Medulla oblongata (tissue), 1 donor: ENCODE measurements at regions not wholly inside any gene's neighbourhood (a gene's known extent, or its start where the extent isn't known, plus 50 kb on each side); places are given as distances from the start of the nearest gene placed in this dataset.

Source experiments
- DNase-seq: peaks from one replicate; pipeline ENCODE4 v3.0.0-alpha.2; 2015; ENCODE audit errors: extremely low spot score

- no peak for DNase-seq
Observed at GRCh38 chr12:77406219-77406905, 341.0 kb upstream of the E2F7 start.

GRCh38 chr12:77402716-77403115 is 337.3 kb upstream of the E2F7 start:
- no peak for DNase-seq

GRCh38 chr12:77401770-77402081 is 336.4 kb upstream of the E2F7 start:
- DNase-seq = no peak

- DNase-seq = no peak
Observed at GRCh38 chr12:77401064-77401769, 335.8 kb upstream of the E2F7 start.

- no peak for DNase-seq
Observed at GRCh38 chr12:77392467-77393088, 327.2 kb upstream of the E2F7 start.

GRCh38 chr12:77388445-77389265 is 323.3 kb upstream of the E2F7 start:
- DNase-seq = no peak

DNA sequence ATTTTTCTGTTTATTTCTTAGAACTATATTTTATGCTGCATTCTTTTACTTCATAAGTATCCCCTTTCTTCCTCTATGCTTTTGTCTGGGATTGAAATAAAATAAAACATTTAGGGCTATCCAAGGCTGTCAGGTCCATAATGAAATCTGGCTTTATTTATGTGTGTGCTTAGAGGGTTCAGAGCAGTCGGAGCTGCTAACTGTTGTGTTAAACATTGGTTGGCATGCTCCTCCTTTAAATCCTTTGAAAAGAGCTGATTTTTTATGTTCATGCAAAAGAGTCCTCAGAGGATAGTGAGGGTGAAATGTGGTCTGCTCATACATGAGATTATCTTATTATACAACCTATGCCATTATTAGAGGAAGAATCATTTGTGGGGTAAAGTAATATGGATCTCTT is 322.3 kb upstream of the E2F7 start:
- DNase-seq = no peak

DNA sequence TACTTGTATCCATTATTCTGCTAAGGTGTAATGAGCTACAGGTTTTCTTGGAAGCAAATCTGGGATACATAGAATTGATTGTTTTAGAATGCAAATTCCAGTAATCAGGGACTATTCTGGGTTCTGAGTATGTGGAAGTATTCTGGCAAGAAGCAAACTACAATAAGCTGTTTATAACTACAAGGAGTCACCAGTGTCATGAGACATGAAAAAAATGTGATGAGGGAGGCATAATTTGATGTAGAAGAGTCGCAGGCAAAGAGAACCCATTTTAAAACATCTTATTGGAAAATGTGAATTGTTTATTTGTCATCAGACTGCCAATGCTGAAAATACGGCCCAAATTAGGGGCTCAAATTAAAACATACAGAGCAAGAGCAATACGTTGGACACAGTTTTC is 321.8 kb upstream of the E2F7 start:
- DNase-seq = no peak

GRCh38 chr12:77384941-77385340 is 319.6 kb upstream of the E2F7 start:
- no peak for DNase-seq

DNA sequence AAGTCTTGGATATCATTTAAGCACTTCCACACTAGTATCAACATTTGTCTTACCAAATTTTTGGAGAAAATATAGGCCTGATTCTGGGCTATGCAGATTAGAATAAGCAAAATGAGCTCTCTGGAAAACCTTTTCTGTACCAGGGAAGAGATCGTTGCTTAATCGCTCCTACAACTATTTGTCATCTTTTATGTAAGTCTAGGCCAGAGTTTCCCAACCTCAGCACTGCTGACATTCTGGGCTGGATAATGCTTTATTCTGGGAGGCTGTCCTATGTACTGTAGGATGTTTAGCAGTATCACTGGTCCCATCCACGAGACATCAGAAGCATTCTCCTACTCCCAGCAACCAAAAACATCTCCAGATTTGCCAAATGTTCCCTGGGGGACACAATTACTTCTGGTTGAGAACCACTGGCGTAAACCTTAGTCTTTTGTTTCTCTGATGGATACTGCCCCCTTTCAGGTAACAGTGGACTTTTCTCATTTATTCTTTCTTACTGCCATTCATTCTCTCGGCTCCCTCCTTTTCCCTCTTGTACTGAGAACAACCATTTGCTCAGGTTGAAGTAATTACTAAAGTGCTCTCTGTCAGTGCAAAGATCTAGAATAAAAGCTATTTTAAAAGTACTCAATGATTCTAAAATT is 316.9 kb upstream of the E2F7 start:
- no peak for DNase-seq

DNA sequence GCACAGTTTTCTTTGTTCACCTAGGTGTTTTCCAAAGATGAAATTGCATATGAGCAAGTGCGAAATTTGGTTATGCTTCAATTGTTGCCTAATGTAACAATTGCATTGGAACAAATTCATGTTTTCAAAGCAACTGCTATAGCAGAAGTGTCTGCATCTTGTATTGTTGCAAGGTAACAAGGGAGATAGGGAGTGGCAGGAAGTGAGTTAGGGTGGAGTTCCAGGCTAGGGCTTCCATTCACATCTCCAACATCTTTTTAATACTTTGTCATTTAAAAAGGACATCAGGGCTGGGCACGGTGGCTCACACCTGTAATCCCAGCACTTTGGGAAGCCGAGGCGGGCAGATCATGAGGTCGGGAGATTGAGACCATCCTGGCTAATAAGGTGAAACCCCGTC is 312.3 kb upstream of the E2F7 start:
- no peak for DNase-seq

- no peak for DNase-seq
Observed at GRCh38 chr12:77377116-77377515, 311.7 kb upstream of the E2F7 start.

DNA sequence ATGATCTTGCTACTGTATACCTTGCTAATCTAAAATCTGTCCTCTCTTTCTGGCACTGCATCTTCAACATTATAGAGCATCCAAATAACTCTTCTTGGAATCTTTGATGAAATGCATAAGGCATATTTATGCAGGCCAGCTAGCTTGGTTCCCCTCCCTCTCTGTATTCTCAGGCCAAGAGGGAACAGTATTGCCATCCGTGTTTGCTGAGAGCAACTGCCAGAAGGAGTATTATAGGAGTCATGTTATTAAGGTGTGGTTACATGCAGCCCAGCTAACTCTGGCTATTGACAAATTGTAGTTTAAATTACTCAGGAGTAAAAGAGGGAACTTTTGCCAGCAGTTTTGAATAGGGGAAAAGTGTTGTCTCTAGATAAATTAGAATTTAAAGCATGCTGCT is 309.3 kb upstream of the E2F7 start:
- no peak for DNase-seq

GRCh38 chr12:77372494-77372893 is 307.1 kb upstream of the E2F7 start:
- DNase-seq = no peak

DNA sequence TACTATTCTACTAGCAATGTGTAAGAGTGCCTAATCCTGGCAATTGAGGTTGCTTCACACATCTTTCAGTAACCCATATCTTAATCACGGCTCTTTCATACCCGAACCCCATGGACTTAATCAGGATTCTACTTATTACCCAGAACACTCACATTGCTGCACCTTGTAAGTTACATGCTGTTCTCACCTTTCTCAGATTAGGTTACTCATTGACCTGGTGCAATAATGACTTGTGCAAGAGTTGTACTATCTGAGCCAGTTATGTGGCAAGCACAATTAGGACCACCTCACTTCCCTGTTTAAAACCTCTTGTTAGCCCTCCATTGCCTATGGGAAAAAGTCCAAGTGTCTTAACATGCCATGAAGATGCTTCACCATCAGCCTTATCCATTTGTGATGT is 306.7 kb upstream of the E2F7 start:
- DNase-seq = no peak

GRCh38 chr12:77368379-77368778 is 303.0 kb upstream of the E2F7 start:
- no peak for DNase-seq

DNA sequence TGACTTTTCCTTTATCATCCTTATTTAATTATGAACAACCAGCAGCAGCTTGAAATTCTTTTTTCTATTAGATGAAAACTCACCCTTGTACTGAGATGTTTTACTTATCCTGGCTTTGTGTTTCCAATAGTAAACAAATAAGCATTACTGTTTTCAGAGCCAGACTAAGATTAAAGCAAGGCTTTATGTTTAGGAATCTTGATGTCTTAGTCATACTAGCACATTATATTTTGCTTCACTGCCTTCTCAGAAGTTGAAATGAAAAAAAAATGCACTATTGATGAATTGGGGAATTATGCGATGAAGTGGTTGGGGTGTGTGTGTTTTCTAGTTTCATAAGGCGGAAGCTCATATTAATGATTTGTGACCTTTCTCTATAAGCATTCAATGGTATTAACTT is 301.2 kb upstream of the E2F7 start:
- DNase-seq = no peak

DNA sequence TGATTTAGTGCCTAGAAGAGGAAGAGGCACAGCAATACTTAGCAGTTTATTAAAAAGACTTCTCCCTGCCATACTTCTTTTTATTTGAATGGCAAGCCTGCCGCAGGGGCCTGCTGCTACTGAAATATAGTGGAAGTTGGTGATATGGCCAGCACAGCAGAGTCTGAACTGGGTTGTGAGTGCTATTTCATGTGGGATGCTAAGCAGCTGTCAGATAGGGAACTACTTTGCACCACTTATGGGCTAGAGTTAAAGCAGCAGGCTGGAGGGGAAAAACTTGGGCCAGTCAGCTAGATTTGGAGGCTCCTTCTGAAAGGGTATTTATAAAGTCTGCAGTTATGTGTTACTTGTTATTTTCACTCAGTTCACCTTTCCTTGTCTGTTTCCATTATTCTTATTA is 299.0 kb upstream of the E2F7 start:
- no peak for DNase-seq

DNA sequence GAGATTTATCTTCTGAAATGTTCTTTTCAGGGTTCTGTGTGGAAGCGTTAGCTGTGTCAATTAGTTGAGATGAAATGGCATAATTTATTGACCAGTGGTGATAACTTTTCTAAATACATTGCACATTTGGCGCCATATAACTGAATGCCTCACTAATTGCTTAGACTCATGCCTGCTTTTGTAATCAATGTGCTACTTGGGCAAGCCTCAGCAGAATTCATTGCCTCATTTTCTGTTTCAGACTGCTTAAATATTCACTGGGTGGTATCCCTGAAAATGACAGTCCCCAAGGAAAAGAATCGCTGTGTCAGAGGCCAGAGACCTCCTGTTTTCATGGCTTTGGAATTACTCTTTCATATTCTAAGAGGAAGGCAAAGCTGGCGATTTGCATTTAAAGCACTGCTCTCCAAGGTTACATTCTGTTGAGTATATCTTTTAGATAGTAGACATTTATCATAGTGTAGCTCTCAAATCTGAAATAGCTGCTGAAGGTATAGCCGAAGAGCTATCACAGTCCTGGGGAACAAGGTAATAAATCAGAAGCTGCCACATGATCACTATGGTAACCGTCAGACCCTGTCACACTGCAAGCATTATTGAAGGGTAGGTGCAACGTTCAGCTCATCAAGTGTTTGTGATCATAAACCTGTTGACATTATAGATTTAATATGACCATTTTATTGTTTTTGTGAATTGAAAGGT is 297.3 kb upstream of the E2F7 start:
- DNase-seq = no peak

DNA sequence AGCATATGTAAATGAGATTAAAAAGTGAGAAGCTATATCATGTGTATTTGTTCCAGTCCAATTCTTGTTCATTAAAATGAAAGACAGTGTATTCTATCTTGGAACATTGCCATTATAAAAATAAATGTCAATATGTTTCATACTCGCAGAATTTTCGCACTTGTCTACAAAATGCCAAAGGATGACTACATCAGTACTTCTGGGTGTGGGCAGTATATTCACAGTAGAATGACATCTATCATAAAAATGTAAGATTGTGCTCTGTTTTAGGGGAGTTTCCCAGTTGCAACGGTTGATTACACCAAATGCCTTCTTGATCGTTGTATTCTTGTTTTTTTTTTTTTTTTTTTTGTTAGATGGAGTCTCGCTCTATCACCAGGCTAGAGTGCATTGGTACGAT is 292.3 kb upstream of the E2F7 start:
- no peak for DNase-seq

- no peak for DNase-seq
Observed at GRCh38 chr12:77354766-77355362, 289.5 kb upstream of the E2F7 start.
